Uterus (tissue), 2 donors: ENCODE measurements at regions not wholly inside any gene's neighbourhood (a gene's known extent, or its start where the extent isn't known, plus 50 kb on each side); places are given as distances from the start of the nearest gene placed in this dataset.

Source experiments
- CTCF ChIP-seq, 4 experiments: fragments of 200-600 bp in 2 of 4; fragments of 450-650 bp in 2 of 4; sonication (generic) in 2 of 4; IDR thresholded peaks; one replicate each; pipeline ENCODE4 v1.5.1; 2016 to 2019; ENCODE audit warnings: antibody characterized with exemption in 4 of 4, mild to moderate bottlenecking in 2 of 4, moderate library complexity in 1 of 4
- POLR2A ChIP-seq, 2 donors: fragments of 450-650 bp; IDR thresholded peaks; one replicate each; pipeline ENCODE4 v1.6.1; 2016; ENCODE audit warnings: antibody characterized with exemption in 2 of 2, mild to moderate bottlenecking in 1 of 2, moderate library complexity in 1 of 2

DNA sequence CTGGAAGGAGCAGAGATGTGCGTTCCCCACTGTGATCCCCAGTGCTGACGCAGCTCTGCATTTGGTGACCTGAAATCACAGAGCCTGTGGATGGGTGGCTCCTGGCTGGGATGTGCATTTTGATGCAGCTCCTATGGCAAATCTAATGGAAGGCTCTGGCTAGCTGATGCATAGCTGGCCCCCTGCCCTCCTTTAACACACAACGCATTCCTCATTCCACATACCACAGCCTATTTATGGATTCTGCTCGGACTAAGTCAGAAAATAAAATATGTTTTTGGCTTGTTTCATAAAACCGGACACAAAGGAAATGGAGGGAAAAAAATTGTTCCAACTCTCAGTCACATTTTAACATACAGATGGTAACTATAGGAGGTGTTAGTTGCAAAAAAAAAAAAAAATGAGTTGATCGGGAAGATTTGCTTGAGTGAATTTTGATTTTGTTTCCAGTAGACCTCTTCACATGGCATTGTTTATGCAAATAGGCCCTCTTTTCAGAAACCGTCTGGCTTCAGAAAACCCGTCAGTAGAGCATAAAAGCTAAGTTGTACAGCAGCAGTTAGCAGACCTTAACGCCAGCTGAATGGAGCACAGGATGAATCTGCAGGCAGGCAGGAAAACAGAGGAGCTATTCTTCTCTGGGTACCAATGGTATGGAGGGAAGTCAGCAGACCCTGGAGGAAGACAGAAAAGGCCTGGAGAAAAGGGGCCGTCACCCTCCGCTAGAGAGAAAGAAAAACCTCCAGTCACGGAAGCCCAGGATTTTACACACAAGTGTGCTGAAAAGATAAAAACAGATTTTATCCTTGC is 215.4 kb downstream of the HDGFL1 start:
- no peak for TF ChIP-seq CTCF (IDR thresholded peaks at IDR 0.05)
- TF ChIP-seq POLR2A (IDR thresholded peaks at IDR 0.05), result no peak
